Fibroblast of lung (primary cell): ENCODE measurements at regions not wholly inside any gene's neighbourhood (a gene's known extent, or its start where the extent isn't known, plus 50 kb on each side); places are given as distances from the start of the nearest gene placed in this dataset.
"Not testable (repeated sequence)": the region's sequence is repeated elsewhere in the genome, so short reads cannot be mapped to it uniquely, and the experiment has no call there.

Source experiments
- DNase-seq, 2 donors: peaks; one replicate each; pipeline versions ENCODE4 v3.0.0 to v3.0.0-alpha.2; 2010; ENCODE audit warnings: low read depth in 2 of 2
- H2AFZ ChIP-seq: 2 replicates; pipeline ENCODE4 v1.5.1; 2012; ENCODE audit warnings: low read length, control low read depth, inconsistent platforms
- H3K27ac ChIP-seq: 2 replicates; pipeline ENCODE4 v1.5.1; 2011; ENCODE audit warnings: low read length, control low read depth; ENCODE audit not compliant: insufficient read depth
- H3K27me3 ChIP-seq: 2 replicates; pipeline ENCODE4 v1.5.1; 2011; ENCODE audit warnings: mild to moderate bottlenecking, low read length; ENCODE audit not compliant: control insufficient read depth, insufficient read depth
- H3K36me3 ChIP-seq: 2 replicates; pipeline ENCODE4 v1.5.1; 2011; ENCODE audit warnings: low read length; ENCODE audit not compliant: control insufficient read depth, insufficient read depth
- H3K4me1 ChIP-seq: 2 replicates; pipeline ENCODE4 v1.5.1; 2011; ENCODE audit warnings: low read length; ENCODE audit not compliant: control insufficient read depth, insufficient read depth; ENCODE audit errors: extremely low read depth
- H3K4me2 ChIP-seq: 2 replicates; pipeline ENCODE4 v1.5.1; 2011; ENCODE audit warnings: low read length, control low read depth; ENCODE audit not compliant: insufficient read depth; ENCODE audit errors: extremely low read depth
- H3K4me3 ChIP-seq, 4 experiments: fragments of 200-600 bp in 1 of 4; sonication (generic) in 1 of 4; replicated peaks in 1 of 4; 2 replicates each; pipeline ENCODE4 v1.5.1; 2011 to 2016; ENCODE audit warnings: low read length in 4 of 4, low read depth in 3 of 4, mild to moderate bottlenecking in 3 of 4, control low read depth in 2 of 4, inconsistent platforms in 1 of 4, mixed read lengths in 1 of 4; ENCODE audit not compliant: insufficient read depth in 1 of 4; ENCODE audit errors: control extremely low read depth in 1 of 4
- H3K79me2 ChIP-seq: 2 replicates; pipeline ENCODE4 v1.5.1; 2012; ENCODE audit warnings: mild to moderate bottlenecking, low read length, inconsistent platforms; ENCODE audit not compliant: control insufficient read depth, insufficient read depth
- H3K9ac ChIP-seq: 2 replicates; pipeline ENCODE4 v1.5.1; 2011; ENCODE audit warnings: mild to moderate bottlenecking, low read length, control low read depth; ENCODE audit not compliant: insufficient read depth
- H3K9me3 ChIP-seq: 2 replicates; pipeline ENCODE4 v1.5.1; 2012; ENCODE audit warnings: low read depth, low read length; ENCODE audit not compliant: control insufficient read depth, insufficient read depth
- H4K20me1 ChIP-seq: 2 replicates; pipeline ENCODE4 v1.5.1; 2011; ENCODE audit warnings: low read length; ENCODE audit not compliant: control insufficient read depth, insufficient read depth; ENCODE audit errors: extremely low read depth
- EZH2 ChIP-seq: IDR thresholded peaks from 2 replicates; pipeline ENCODE4 v1.5.1; 2012; ENCODE audit warnings: low read length, control low read depth, mild to moderate bottlenecking; ENCODE audit errors: missing control alignments
- TF ChIP-seq, protein P1 (sequence below), 2 donors: IDR thresholded peaks in 1 of 2; conservative IDR thresholded peaks in 1 of 2; 1 replicate in 1 of 2; 2 replicates in 1 of 2; pipeline ENCODE4 v1.5.1; 2011 to 2012; ENCODE audit warnings: low read length in 2 of 2, control low read depth in 1 of 2, inconsistent platforms in 1 of 2, low read depth in 1 of 2, mild to moderate bottlenecking in 1 of 2

DNA sequence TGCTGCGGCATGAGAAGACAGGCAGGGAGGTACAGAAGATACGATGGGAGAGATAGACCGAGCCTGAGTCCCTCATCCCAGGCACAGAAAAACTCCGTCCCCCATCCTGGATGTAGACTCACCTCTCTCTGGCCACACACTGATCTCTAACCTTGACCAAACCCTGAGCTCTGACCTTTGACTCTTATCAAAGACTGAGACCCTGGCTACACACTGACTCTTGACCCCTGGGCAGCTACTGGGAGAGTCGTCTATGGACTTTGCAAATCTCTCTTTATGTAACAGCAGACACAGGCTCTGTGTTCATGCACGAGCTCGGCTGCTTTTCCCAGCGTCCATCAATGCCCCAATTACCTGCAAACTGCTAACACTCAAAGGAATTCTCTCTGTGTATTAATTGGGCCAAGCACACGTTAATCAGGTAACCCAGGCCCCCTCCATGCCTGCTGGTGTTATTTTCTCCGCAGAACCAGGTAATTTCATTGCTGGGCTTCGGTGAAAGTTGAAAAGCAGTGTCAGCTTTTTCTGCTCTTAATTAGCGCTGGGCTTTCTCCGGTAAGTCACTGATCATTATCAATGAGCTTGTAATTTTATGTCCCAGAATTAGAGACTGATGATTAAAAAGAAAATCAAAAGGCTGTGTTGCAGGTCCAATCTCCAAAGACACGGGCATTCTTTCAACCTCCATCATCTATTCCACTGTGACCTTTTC lies 179.4 kb upstream of the NLRP1 start:
- Histone ChIP-seq H3K4me1 (no peaks in the 10 kb centered on the region), H3K4me2 (no peak overlapping the region), H3K4me3 (no peak overlapping the region), H3K27me3 (peaks cover 2% of the 10 kb centered on the region), H3K36me3 (no peaks in the 10 kb centered on the region), H3K79me2 (no peaks in the 10 kb centered on the region), H3K27ac (no peak overlapping the region), H4K20me1 (no peaks in the 10 kb centered on the region), H3K9me3 (no peaks in the 10 kb centered on the region), H3K9ac (no peak overlapping the region), H2AFZ (no peak overlapping the region)
- no peak for DNase-seq
- TF ChIP-seq EZH2: no peak
- TF ChIP-seq, protein P1, sequence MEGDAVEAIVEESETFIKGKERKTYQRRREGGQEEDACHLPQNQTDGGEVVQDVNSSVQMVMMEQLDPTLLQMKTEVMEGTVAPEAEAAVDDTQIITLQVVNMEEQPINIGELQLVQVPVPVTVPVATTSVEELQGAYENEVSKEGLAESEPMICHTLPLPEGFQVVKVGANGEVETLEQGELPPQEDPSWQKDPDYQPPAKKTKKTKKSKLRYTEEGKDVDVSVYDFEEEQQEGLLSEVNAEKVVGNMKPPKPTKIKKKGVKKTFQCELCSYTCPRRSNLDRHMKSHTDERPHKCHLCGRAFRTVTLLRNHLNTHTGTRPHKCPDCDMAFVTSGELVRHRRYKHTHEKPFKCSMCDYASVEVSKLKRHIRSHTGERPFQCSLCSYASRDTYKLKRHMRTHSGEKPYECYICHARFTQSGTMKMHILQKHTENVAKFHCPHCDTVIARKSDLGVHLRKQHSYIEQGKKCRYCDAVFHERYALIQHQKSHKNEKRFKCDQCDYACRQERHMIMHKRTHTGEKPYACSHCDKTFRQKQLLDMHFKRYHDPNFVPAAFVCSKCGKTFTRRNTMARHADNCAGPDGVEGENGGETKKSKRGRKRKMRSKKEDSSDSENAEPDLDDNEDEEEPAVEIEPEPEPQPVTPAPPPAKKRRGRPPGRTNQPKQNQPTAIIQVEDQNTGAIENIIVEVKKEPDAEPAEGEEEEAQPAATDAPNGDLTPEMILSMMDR (conservative IDR thresholded peaks at IDR 0.05 in 1 of 2, IDR thresholded peaks at IDR 0.05 in 1 of 2; ENCODE audit: low read depth in 1 of 2, low read length in 2 of 2): no peak

DNA sequence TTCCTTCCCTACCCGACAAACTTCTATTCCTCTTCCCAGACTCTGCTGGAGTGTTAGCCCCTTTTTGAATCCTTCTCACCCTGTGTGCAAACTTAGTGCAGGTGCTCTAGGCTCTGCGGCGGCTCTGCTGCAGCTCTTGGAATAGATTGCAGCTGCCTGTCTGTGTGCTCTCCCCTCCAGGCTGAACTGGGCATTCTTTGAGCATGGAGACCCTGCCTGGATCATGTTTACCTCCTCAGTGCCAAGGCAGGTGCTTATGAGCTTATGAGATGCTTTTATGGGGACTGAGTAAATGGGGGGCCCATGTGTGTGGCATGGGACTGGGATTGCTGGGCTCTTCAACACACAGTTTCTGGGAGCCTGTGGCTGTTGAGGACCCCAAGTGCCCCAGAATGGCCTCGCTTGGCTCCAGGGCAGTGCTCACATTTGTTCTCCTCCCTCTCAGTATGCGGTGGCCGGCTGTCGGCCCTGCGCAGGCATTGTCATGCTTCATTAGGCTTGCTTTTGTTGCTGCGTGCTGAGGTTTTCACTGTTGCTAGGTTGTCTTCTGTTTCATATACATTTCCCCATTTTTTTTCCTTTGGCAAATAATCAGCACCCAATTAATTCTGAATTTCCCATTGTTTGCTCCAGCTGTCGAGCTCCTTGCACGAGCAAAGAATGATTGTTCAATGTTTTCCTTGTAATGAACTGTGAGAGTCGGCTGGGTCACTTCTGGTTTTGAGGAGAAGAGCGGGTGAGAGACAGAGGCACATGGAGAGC lies 185.5 kb upstream of the NLRP1 start:
- Histone ChIP-seq H3K79me2 (no peaks in the 10 kb centered on the region), H3K27me3 (no peaks in the 10 kb centered on the region), H3K27ac (no peak overlapping the region), H3K9ac (no peak overlapping the region), H3K4me3 (no peak overlapping the region), H3K4me1 (no peaks in the 10 kb centered on the region), H4K20me1 (no peaks in the 10 kb centered on the region), H3K9me3 (no peaks in the 10 kb centered on the region), H3K36me3 (no peaks in the 10 kb centered on the region), H2AFZ (no peak overlapping the region), H3K4me2 (no peak overlapping the region)
- peak; percentile 7 to 38 for DNase-seq
- TF ChIP-seq, protein P1 (conservative IDR thresholded peaks at IDR 0.05 in 1 of 2, IDR thresholded peaks at IDR 0.05 in 1 of 2; ENCODE audit: low read depth in 1 of 2, low read length in 2 of 2): no peak
- TF ChIP-seq EZH2: no peak

DNA sequence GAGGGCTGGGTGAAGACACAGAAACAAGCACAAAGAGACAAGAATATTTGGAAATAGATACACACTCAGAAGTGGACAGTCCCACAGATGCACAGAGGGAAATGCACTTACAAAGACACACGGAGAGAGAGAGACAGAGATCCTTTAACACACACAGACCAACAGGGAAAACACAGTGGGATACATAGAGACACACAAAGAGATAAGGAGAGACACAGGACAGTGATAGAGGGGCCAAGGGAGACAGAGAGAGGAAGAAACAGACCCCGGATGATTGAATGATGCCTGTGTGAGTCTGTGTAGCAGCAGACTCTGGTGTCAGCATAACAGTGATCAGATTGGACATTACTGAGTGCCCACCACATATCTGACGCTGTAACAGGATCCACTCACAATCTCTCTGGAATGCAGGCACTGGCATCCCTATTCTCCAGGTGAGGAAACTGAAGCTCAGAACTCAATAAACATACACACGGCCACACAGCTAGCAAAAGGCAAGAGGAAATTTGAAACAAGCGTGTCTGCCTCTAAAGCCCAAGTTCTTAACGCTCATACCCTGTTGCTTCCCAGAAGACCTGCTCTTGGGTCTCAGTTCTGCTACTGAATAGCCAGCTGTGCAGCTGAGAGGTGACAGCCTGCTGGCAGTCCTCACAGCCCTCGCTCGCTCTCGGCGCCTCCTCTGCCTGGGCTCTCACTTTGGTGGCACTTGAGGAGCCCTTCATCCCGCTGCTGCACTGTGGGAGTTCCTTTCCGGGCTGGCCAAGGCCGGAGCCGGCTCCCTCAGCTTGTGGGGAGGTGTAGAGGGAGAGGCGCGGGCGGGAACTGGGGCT lies 186.3 kb upstream of the NLRP1 start:
- H3K36me3 ChIP-seq: no peaks in the 10 kb centered on the region
- H3K79me2 ChIP-seq: no peaks in the 10 kb centered on the region
- no peaks in the 10 kb centered on the region for H3K27me3 ChIP-seq
- H3K9ac ChIP-seq: no peak overlapping the region
- no peak overlapping the region for H2AFZ ChIP-seq
- H3K27ac ChIP-seq: no peak overlapping the region
- H3K4me2 ChIP-seq: no peak overlapping the region
- DNase-seq: no peak
- H4K20me1 ChIP-seq: no peaks in the 10 kb centered on the region
- TF ChIP-seq, protein P1 (conservative IDR thresholded peaks at IDR 0.05 in 1 of 2, IDR thresholded peaks at IDR 0.05 in 1 of 2; ENCODE audit: low read depth in 1 of 2, low read length in 2 of 2): no peak
- no peak for TF ChIP-seq EZH2
- H3K9me3 ChIP-seq: no peaks in the 10 kb centered on the region
- no peaks in the 10 kb centered on the region for H3K4me1 ChIP-seq
- no peak overlapping the region for H3K4me3 ChIP-seq

DNA sequence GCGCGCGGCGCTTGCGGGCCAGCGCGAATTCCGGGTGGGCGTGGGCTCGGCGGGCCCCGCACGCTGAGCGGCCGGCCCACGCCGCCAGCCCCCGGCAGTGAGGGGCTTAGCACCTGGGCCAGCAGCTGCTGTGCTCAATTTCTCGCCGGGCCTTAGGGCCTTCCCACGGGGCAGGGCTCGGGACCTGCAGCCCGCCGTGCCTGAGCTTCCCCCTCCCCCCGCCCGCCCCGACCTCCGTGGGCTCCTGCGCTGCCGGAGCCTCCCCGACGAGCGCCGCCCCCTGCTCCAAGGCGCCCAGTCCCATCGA lies 186.9 kb upstream of the NLRP1 start:
- not testable (repeated sequence) for H2AFZ ChIP-seq, H3K79me2 ChIP-seq, H3K4me1 ChIP-seq, H3K4me2 ChIP-seq, H3K27me3 ChIP-seq, H3K36me3 ChIP-seq, H4K20me1 ChIP-seq, H3K9ac ChIP-seq, DNase-seq, H3K27ac ChIP-seq, H3K4me3 ChIP-seq, H3K9me3 ChIP-seq
